EL (cell line): ENCODE measurements at regions not wholly inside any gene's neighbourhood (a gene's known extent, or its start where the extent isn't known, plus 50 kb on each side); places are given as distances from the start of the nearest gene placed in this dataset.
A peak's percentile ranks its signal among the peaks of the same experiment; 100 is the strongest.

Experiments
- DNase-seq: peaks from one replicate; pipeline ENCODE4 v3.0.0-alpha.2; 2016

DNA sequence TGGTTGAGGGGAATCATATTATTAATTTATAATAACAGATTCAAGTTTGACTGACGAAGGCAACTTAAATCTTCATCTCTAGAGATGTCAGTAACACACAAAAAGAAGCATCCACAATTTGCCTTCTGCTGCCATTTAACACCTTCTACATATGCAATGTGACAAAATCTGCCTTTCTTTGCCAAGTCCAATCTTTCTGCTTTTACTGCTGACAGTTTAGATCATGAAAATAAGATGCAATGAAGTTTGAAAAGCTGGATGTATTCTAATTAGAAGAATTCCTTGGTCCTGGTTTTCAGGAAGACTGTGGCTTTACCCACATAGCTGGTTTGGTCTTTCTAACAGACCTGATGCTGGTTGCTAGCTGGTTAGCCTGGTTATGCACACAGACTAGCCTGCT is 178.9 kb downstream of the ACER2 start:
- DNase-seq: no peak

- DNase-seq: no peak
Observed at GRCh38 chr9:19583890-19584289, 175.1 kb downstream of the ACER2 start.

DNA sequence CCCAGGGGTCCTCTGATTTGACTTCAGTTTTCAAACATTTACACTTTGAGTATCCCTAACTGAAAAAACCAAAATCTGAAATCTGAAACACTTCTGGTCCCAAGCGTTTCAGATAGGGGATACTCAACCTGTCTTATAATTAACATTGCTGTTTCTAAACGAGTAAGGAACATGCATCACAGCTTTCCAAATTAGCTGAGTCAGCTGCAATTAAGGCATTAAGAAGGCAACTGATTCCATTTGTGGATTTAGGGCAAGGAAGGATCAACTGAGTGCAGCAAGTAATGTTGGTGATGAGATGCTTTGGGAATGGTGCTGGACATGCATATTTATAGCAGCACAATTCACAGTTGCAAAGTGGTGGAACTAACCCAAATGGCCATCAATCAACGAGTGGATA is 168.6 kb downstream of the ACER2 start:
- no peak for DNase-seq

- DNase-seq: no peak
Observed at GRCh38 chr9:19568946-19569345, 160.1 kb downstream of the ACER2 start.

- DNase-seq: no peak
Observed at GRCh38 chr9:19564396-19565061, 155.7 kb downstream of the ACER2 start.

DNA sequence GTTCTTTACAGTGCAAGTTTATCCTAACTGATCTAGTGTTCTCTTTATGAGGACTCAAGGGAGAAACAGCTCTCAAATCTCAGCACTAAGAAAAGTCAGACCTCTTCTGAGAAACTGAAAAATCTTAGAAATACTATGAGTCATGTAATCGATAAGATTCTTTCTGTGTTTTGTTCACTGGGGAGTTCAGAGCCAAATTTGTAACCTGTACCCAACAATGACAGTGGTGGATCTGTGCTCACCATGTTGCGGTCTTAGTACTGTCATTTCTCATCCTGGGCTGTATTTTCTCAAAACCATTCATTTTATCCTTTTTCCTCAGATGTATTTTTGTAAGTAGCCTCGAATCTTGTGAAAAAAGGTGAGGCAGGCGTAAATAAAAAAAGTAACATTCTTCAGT is 146.4 kb downstream of the ACER2 start:
- DNase-seq: no peak

DNA sequence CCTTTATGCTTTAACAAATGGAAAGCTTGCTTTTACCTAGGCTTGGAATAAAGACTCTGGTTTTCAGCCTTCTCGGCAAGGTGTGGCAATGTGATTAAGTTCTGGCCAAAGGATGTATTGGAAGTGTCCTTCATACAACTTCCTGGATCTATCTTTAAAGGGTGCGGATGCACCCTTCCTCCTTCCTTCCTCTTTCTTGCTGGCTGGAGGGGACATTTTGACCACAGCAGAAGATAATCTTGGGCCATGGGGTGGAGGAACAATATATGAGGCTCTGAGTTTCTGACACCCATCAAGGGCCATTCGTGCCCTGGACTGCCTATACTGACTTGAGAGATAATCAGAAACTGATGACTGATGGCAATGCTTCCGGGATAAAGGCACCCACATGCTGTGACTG is 145.7 kb downstream of the ACER2 start:
- no peak for DNase-seq

GRCh38 chr9:19553441-19553840 is 144.6 kb downstream of the ACER2 start:
- DNase-seq: no peak

GRCh38 chr9:19552282-19553105 is 143.7 kb downstream of the ACER2 start:
- no peak for DNase-seq

GRCh38 chr9:19551124-19551929 is 142.5 kb downstream of the ACER2 start:
- no peak for DNase-seq

DNA sequence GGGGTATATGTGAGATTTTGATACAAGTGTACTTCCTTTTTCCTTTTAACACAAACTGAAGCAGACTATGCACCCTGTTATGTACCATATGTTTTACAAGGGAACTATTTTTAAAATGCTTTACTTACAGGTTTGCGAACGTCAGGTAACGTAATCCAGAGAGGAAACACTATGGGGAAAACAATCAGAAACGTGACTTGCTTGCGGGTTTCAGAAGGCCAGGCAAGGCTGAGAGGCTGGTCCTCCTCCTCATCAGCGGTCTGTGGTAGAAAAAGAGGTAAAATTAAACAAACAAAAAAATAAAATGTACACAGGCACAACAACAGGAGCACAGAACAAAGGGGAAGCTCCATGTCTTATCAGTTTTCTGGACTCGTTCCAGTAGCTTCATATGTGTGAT is 141.2 kb downstream of the ACER2 start:
- no peak for DNase-seq

DNA sequence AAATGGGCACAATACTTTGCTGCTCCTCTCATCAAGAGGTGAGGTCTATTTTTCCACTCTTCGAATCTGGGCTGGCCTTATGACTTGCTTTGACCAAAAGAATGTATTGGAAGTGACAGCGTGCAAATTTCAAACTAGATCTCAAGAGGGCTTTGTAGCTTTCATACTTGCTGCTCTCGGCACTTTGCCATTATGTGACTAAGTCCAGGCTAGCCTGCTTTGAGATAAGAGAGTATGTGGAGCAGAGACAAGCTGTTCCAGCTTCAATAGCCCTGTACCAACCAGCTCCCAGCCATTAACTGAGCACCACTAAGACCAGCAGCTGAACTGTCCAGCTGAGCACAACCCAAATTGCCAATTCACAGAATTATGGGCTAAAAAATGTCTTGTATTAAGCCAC is 124.6 kb downstream of the ACER2 start:
- DNase-seq: peak; percentile 7

GRCh38 chr9:19527663-19528062 is 118.9 kb downstream of the ACER2 start:
- no peak for DNase-seq

GRCh38 chr9:19522558-19522957 is 113.7 kb downstream of the ACER2 start:
- no peak for DNase-seq

DNA sequence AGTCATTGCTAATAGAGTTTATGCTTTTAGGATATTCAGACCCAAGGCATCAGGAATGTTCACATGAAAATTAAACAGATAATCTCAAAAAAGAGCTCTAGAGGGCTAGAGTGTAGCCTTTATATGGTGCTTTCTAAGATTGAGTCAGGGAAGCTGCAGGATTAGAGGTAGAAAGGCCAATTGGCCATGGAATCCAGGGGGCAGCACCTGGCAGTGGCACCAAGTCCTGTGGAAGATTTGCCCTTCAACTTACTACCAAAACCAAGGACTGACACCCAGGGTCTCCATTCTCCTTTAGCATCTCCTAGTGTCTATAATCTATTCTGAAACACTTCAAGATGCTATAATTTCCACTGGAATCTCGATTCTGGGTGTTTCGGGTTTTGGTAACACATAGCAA is 112.4 kb downstream of the ACER2 start:
- DNase-seq: no peak

- no peak for DNase-seq
Observed at GRCh38 chr9:19517202-19517942, 108.6 kb downstream of the ACER2 start.

GRCh38 chr9:19516348-19516747 is 107.5 kb downstream of the ACER2 start:
- no peak for DNase-seq

DNA sequence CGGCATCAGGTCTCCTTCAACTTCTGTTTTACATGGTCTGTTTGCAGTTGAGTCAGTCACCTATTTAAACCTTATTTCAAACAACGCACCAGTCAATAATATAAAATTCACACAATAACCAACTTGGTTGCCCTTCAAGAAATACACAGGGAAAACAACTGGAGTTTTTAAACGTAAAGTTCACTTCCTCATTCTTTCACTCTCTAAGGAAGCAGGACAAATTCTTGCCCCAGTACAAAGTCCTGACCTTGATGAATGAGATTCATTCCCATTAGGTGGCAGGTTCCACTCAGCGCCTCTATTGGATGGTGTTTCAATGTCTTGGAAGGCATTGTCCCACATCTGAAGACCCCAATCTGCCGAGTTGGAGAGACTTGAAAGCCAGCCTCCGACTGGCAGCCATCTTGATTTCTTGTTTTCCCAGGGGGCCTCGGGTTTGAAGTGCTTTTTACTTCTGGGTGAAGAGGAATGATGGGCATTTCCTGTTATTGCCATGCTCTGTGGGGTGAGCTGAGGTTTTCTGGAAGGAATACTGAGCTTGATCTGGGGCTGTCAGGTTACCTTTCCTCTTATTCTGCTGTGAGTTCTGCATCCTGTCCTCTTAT is 105.0 kb downstream of the ACER2 start:
- peak; percentile 10 for DNase-seq

GRCh38 chr9:19512103-19512832 is 103.5 kb downstream of the ACER2 start:
- no peak for DNase-seq

DNA sequence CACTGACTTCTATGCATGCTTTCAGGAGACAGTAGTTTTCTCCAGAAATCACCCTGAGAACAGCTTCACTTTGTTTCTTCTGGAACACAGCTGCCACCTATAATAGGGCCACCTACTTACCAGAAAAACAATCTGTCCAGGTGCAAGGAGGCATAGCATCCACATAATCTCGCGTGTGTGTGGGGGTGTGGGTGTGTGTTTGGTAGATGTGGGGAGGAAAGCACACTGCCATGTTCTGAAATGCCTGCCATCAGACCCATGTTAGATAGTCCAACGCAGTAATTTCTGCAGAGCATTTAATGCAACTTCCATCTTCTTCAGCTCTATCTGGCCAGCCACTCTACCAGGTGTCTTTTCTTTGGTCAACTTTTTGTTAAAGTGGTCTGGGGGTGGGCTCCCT is 102.9 kb downstream of the ACER2 start:
- DNase-seq: no peak

DNA sequence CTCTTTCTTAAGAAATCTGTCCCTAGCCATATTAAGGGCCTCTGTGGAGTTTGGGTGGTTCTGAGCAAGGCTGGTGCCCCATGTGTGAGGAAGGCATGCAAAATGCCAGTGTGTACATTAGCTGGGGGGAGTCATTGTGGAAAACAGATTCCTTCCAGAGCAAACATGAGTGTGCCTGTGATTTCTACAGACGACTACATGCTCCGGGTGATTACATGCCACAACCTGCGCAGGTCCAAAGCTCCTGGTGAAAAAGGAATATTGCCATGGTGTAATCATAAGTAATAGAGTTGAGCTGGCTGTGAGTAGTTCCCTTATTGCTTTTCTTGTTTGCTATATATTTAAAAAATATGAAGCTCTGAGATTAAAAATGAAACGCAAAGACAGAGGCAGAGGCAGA is 102.1 kb downstream of the ACER2 start:
- no peak for DNase-seq
